AG04450 (cell line): ENCODE measurements at regions not wholly inside any gene's neighbourhood (a gene's known extent, or its start where the extent isn't known, plus 50 kb on each side); places are given as distances from the start of the nearest gene placed in this dataset.

Experiments used
- CTCF ChIA-PET: fragments of 300-600, 350-600 bp; formaldehyde crosslinking; extraction: SDS; loops from one replicate; lab custom pipeline; 2022; ENCODE audit warnings: antibody characterized with exemption, inconsistent platforms; lab: Charles Lee
- POLR2A ChIA-PET: fragments of 350-600 bp; formaldehyde crosslinking; extraction: SDS; loops from one replicate; lab custom pipeline; 2021; ENCODE audit warnings: antibody characterized with exemption, inconsistent platforms; lab: Yijun Ruan, JAX
- DNase-seq: peaks from one replicate; pipeline ENCODE4 v3.0.0-alpha.2; 2011; ENCODE audit warnings: low read depth, low spot score
- H3K27ac ChIP-seq: one replicate; pipeline ENCODE4 v1.5.1; 2012; ENCODE audit warnings: low read depth, low read length, control low read depth
- H3K27me3 ChIP-seq: one replicate; pipeline ENCODE4 v1.6.0; 2012; ENCODE audit warnings: low read length; ENCODE audit not compliant: control insufficient read depth, insufficient read depth
- H3K4me3 ChIP-seq: 2 replicates; pipeline ENCODE4 v1.5.1; 2011; ENCODE audit warnings: mild to moderate bottlenecking, low read depth, low read length, control low read depth
- H3K9me3 ChIP-seq: 2 replicates; pipeline ENCODE4 v1.5.1; 2012; ENCODE audit warnings: low read length; ENCODE audit not compliant: control insufficient read depth, insufficient read depth
- CTCF ChIP-seq: IDR thresholded peaks from 2 replicates; pipeline ENCODE4 v1.5.1; 2011; ENCODE audit warnings: low read depth, low read length, control low read depth, inconsistent platforms

- DNase-seq, result no peak
- POLR2A ChIA-PET, result no interaction called here
- H3K4me3 ChIP-seq, result no peak overlapping the region
- TF ChIP-seq CTCF, result no peak
- no peaks in the 10 kb centered on the region for H3K27me3 ChIP-seq
- H3K9me3 ChIP-seq, result no peaks in the 10 kb centered on the region
- CTCF ChIA-PET, result no interaction called here
- no peak overlapping the region for H3K27ac ChIP-seq
Observed at GRCh38 chr9:31612336-31613030, 772.0 kb upstream of the ACO1 start.

DNA sequence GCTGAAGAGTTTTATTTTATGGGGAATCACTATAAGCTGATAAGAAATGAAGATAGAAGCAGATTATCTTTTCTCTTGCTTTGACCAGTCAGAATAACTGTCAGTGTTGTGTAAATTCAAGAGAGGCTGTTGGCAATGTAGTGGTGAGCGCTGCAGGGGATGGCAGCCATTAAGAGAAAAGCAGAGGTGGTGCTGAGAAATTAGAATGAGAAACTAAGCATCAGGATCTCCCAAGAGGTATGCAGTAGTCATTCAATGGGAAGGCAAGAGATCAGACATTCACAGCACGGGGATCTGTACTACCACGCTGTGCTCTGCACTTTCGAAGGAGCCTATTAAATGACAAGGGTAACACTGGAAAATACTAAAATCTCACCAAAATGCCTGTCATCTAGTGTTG lies 768.5 kb upstream of the ACO1 start:
- H3K27me3 ChIP-seq, result no peaks in the 10 kb centered on the region
- no peak for TF ChIP-seq CTCF
- CTCF ChIA-PET, result no interaction called here
- H3K9me3 ChIP-seq, result no peaks in the 10 kb centered on the region
- DNase-seq, result no peak
- H3K27ac ChIP-seq, result no peak overlapping the region
- POLR2A ChIA-PET, result no interaction called here
- no peak overlapping the region for H3K4me3 ChIP-seq

GRCh38 chr9:31623511-31623910 lies 760.9 kb upstream of the ACO1 start:
- Histone ChIP-seq H3K9me3 (no peaks in the 10 kb centered on the region), H3K27me3 (no peaks in the 10 kb centered on the region), H3K4me3 (no peak overlapping the region), H3K27ac (no peak overlapping the region)
- no peak for DNase-seq
- ChIA-PET CTCF (no interaction called here), POLR2A (no interaction called here)
- TF ChIP-seq CTCF, result no peak

DNA sequence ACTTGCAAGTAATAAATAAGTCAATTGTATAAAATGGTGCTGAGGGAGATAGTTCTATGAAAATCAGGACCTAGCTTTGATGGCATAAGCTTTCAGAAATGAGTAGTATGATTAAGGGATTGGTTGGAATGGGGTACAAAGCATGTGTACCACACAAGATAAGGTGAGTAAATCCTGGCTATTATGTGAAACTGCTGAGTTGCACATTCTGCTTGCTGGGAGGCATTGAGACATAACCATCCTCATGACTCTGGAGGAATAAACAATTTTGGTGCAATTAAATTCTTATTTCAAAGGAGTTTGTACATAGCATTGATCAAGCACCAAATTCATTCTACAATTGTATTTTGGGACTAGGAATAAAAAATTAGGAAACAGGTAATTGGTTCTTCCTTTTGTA lies 755.2 kb upstream of the ACO1 start:
- no peak for DNase-seq
- no peak for TF ChIP-seq CTCF
- H3K4me3 ChIP-seq, result no peak overlapping the region
- H3K27me3 ChIP-seq, result no peaks in the 10 kb centered on the region
- CTCF ChIA-PET, result no interaction called here
- H3K9me3 ChIP-seq, result no peaks in the 10 kb centered on the region
- no peak overlapping the region for H3K27ac ChIP-seq
- POLR2A ChIA-PET, result no interaction called here

DNA sequence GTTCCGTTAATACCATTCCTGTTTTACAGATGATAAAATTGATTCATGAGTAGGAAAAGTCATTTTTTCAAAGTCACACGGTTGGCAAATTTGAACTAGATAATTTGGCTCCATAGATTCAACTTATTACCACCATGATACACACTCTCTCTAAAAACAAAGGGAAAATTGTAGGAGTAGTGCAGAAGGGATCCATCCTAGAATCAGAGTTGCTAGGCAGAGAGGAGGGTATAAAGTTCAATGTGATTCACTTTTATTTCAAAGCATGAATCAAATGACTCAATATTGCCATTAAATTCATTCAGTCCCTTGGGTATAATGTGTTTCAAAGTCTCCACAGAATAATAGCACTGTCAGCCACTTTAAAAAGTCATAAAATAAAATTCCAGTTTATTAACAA lies 747.2 kb upstream of the ACO1 start:
- no peak for TF ChIP-seq CTCF
- no peak for DNase-seq
- Histone ChIP-seq H3K9me3 (no peaks in the 10 kb centered on the region), H3K4me3 (no peak overlapping the region), H3K27ac (no peak overlapping the region), H3K27me3 (no peaks in the 10 kb centered on the region)
- ChIA-PET CTCF (no interaction called here), POLR2A (no interaction called here)
